GM18502 (cell line): ENCODE measurements at regions not wholly inside any gene's neighbourhood (a gene's known extent, or its start where the extent isn't known, plus 50 kb on each side); places are given as distances from the start of the nearest gene placed in this dataset.
"Not testable (repeated sequence)": the region's sequence is repeated elsewhere in the genome, so short reads cannot be mapped to it uniquely, and the experiment has no call there.

Experiments
- ATAC-seq: cut with Tn5 transposase; IDR thresholded peaks from one replicate; pipeline ENCODE4 v1.9.1; 2021; ENCODE audit warnings: mild to moderate bottlenecking; ENCODE audit not compliant: unreplicated experiment, poor library complexity

- no peak for ATAC-seq
Observed at GRCh38 chr3:76308541-76308940, 523.2 kb upstream of the ZNF717 start.

GRCh38 chr3:76310089-76310488 lies 524.7 kb upstream of the ZNF717 start:
- ATAC-seq: no peak

GRCh38 chr3:76310667-76311066 lies 525.3 kb upstream of the ZNF717 start:
- ATAC-seq: no peak

GRCh38 chr3:76311941-76312340 lies 526.6 kb upstream of the ZNF717 start:
- ATAC-seq: no peak

GRCh38 chr3:76315906-76316305 lies 530.6 kb upstream of the ZNF717 start:
- not testable (repeated sequence) for ATAC-seq

DNA sequence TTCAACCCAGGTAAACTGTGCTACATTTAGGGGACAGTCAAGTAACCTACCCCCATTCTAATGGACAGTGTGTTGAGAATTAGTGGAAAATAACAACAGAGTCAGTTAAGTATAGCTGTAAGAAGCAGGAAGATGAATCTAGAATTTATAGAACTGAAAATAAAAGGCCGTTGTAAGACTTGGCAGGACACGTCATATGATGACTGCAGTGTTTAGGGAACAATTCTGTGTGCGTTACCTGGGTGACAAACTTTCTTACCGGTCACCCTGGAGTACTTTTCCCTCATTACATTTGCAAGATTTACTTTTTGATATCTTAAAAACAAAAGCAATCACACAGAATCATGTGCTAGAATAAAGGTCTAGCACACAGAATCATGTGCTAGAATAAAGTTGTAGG lies 536.3 kb upstream of the ZNF717 start:
- no peak for ATAC-seq

GRCh38 chr3:76324101-76324500 lies 538.8 kb upstream of the ZNF717 start:
- ATAC-seq: no peak

DNA sequence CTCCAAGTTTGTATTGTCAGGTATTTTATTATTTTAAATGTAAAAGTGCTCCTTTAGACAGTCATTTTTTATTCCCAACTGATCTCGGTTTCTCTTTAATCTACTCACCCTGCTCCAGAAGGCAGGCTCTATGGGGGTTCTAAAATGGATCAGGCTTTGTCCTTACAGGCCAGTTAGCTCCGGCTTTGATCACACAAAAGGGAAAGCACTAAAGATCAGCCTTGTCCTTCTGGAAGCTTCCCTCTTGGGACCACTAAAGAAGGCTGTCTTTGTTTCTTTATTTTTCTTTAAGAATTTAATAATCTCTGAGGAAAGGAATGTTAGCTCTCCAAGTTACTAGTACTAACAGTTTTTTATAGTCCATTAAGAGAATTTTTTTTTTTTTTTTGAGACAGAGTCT lies 560.5 kb upstream of the ZNF717 start:
- ATAC-seq: no peak

- no peak for ATAC-seq
Observed at GRCh38 chr3:76346690-76347089, 561.3 kb upstream of the ZNF717 start.

DNA sequence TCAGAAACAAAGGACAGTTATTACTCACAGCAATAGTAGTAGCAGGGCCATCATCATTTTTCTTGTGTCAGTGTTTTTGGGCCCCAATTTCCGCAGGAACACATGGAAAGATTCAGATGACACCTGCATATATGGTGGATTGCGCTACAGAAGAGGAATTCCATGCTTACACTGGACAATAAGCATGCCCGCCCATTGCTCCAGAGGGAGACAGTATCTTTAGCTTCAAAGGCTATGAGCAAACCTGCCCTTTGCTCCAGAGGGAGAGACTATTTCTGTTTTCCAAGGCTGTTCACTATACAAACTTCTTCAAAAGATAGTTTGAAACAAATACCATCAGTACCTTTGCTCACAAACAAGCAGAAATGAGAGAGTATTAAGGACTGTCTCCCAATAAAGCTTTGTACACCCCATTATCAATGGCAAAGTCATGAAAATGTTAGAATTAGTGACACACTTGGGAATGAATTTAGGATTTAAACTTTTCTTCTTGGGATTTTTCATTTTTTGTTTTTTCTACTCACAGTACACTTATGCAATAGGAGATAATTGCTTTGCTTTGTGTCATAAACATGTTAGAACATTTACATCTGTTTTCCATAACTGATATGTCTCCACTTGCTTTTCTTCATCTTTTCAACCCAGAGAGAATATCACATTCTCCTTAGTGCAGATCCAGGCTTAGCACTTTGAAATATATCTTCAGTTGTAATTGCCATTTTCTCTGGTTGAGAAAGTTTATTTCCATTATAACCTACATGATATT lies 564.5 kb upstream of the ZNF717 start:
- no peak for ATAC-seq

- ATAC-seq: no peak
Observed at GRCh38 chr3:76352051-76352450, 566.7 kb upstream of the ZNF717 start.

- ATAC-seq: no peak
Observed at GRCh38 chr3:76352511-76353284, 567.3 kb upstream of the ZNF717 start.

DNA sequence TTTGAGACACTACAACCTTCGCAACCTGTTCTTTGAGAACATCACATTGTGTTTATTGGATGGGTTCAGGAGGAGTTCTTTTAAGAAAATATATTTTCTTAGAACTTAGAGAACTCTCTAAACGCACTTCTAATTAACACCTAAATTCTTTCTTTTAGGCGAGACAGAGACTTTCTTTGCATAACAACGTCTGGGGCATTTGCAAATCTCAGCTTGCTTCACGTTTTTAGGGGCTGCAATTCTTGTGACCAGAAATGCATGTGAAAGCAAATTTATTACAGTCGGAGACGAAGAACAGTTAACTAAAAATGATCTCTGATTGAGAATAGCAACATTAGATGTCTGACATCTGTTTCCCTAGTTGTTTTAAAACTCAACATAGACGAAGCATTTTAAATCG lies 568.3 kb upstream of the ZNF717 start:
- ATAC-seq: no peak

- no peak for ATAC-seq
Observed at GRCh38 chr3:76361010-76361409, 575.7 kb upstream of the ZNF717 start.

GRCh38 chr3:76362643-76363042 lies 577.3 kb upstream of the ZNF717 start:
- ATAC-seq: no peak

DNA sequence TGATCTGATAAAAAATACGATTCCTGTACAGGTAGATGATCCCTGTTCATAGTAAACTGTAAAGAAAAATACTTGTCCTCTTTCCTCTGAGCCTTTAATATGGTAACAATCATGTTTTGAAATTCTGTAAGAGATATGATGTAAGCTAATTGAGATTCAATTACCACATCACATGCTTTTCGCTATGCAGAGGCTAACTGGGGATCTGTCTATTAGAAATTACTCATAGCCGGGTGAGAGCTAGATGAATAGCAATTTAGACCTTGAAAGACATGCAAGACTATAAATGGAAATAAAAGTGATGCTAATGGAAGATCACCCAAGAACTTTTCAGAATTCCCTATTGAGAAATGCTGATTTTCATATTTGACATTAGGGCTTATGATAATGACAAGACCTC lies 579.9 kb upstream of the ZNF717 start:
- no peak for ATAC-seq

DNA sequence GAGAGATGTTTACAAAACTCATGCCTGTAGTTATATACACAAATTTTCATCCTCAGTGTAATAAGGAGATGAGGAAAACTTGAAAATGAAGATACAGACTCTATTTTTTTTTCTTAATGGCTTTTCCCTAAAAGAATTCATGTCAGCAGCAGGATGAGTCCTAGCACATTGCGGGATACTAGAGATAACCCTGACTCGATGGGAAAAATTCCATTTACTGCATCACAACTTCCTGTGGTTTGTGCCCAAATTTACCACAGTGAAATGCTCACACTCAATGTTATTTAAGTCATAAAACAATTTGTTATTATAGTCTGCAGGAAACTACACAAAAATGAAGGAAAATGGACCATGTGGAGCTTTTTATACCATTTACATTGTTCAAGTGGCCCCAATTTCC lies 581.9 kb upstream of the ZNF717 start:
- ATAC-seq: no peak

DNA sequence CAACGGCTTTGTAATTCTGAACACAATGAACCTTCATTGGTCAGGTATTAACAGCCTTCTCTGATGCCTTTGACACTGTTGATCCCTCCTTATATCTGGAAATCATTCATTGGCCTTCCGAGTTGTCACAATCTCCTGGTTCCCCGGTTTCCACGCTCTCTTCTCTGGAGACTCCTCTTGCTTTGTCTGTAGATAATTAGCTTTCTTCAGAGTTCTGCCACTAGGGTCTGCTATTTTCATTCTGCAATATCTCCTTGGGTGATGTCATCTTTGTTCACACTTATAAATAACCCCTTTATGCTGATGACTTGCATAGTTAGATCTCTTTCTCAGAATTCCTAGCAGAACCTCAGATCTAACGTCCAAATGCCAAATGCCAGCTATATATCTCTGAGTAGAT lies 583.8 kb upstream of the ZNF717 start:
- no peak for ATAC-seq

DNA sequence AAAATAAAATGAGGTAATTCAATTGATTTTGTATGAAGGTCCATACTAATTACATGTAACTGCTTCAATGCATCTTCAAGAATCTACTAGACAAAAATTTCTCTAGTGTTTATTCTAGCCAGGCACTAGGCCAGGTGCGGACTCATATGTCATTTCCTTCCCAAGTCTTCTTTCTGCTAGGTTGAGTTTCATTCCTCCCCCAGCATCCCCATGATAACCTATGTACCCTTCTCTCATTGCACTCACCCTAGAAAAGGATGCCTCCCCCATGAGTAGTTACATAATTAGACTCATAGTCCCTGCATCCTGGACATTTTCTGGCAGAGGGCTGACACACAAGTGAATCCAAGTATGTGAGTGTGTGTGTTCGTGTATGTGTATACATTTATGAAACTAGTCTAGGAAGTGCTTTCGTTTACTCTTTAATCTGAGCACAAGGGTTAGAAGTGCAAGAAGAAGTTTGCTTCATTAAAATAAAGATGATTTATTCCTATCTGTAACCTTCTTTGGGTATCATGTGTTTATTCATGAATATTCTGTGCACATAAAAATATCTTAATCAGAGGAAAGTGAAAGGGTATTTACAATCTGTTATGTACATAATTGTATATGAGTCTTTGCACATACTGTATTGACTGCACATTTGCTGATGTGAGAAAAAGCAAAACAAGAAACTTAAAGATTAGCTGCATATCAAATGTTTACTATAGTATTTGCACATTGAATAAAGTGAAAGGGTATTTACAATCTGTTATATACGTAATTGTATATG lies 585.6 kb upstream of the ZNF717 start:
- ATAC-seq: no peak

DNA sequence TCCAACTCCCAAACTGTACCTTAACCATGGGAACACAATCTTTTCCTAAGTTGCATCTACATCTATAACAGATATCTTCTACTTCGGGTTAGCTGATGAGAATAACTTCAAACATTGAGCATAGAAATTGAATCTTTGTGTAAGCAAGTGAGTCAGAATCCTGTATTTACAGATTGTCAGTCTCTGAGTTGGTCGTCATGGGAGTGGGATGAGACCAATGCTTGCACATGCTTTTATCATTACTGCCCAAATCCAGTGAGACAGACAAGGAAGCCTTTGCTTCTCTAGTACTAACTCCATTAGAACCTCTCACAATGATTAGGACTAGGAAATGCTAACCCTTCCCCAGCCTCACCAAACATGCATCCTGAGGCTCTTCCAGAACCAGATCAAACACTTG lies 587.1 kb upstream of the ZNF717 start:
- no peak for ATAC-seq

DNA sequence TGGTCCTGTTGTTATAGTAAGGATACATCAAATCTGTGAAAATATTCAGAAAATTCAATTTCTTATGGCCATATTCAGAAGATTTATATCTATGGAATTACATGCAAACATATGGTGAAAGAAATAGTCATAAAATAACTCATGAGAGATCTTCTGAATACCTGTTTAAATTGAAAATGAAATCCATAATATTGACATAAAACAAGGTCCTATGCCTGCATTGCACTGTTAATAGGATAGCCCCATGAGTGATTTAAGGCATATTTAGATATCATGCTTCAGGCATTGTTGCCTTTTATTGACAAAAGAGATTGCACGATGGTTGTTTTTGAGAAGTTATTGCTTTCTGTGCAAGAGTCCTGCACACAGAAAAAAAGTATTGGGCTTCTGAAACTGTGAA lies 591.7 kb upstream of the ZNF717 start:
- ATAC-seq: no peak
